ENCODE measurements at regions not wholly inside any gene's neighbourhood (a gene's known extent, or its start where the extent isn't known, plus 50 kb on each side); places are given as distances from the start of the nearest gene placed in this dataset.
"Not testable (repeated sequence)": the region's sequence is repeated elsewhere in the genome, so short reads cannot be mapped to it uniquely, and the experiment has no call there.

- no peak for DNase-seq
These were observed 117.3 kb upstream of the NKX1-1 start for GRCh38 chr4:1523506-1523905.

DNA sequence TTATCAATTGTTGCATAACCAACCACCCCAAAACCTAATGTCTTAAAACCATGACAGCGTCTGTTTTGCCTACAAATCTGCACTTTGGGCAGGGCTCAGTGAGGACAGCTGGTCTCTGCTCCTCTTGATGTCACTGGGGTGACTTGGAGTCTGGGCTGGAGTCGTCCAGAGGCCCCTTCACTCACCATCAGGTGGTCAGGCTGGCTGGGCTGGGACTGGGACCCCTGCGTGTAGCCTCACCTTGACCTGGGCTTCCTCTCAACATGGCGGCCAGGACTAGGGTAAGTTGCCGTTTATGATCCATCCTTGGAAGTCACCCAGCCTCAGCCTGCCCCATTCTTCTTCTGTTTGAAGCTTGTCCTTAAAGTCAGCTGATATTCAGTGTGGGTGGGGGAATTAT is 116.8 kb upstream of the NKX1-1 start:
- no peak for DNase-seq

- no peak for DNase-seq
These were observed 116.4 kb upstream of the NKX1-1 start for GRCh38 chr4:1522606-1523005.

- no peak for DNase-seq
These were observed 115.6 kb upstream of the NKX1-1 start for GRCh38 chr4:1521821-1522361.

- not testable (repeated sequence) for DNase-seq
These were observed 114.7 kb upstream of the NKX1-1 start for GRCh38 chr4:1520795-1521576.

GRCh38 chr4:1519787-1520661 is 113.8 kb upstream of the NKX1-1 start:
- no peak for DNase-seq

GRCh38 chr4:1518997-1519700 is 112.9 kb upstream of the NKX1-1 start:
- DNase-seq = no peak

DNA sequence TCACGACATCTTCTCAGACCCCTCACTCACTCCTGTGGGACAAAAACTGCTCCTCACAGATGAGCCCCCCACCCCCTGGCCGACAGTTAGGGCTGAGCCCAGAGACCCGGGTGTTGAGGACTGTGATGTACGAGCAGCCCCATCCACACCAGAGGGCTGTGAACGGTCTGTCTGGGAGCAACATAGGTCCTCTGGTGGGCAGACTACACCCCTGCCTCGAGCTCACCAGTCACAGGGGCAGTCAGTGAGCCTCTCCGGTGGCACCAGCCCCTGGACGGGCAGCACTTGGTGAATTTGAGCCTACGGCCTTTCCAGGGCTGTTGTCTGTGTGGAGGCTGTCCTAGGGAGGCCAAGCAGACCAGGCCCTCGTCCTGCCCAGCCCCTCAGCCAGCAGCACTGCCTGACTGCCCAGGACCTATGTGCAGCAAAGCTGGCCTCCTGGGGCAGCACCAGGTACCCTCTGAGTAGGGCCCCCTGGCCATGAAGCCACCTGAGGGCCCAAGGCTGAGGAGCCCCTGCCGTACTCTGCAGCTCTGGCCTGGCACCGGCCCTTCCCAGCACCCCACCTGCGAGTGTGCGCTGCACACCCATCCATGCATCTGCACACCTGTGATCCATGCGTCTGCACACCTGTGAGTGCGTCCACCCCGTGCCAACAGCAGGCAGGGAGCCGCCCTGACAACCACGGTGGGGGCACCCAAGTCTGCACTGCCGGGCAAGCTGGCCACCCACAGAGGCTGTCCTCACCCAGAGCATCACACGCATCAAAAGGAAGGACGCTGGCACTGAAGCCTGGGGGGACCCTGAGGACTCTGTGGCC is 111.6 kb upstream of the NKX1-1 start:
- no peak for DNase-seq

GRCh38 chr4:1516881-1517480 is 110.7 kb upstream of the NKX1-1 start:
- no peak for DNase-seq

GRCh38 chr4:1516261-1516660 is 110.0 kb upstream of the NKX1-1 start:
- no peak for DNase-seq

GRCh38 chr4:1515763-1516162 is 109.5 kb upstream of the NKX1-1 start:
- no peak for DNase-seq

- no peak for DNase-seq
These were observed 108.9 kb upstream of the NKX1-1 start for GRCh38 chr4:1515156-1515555.

DNA sequence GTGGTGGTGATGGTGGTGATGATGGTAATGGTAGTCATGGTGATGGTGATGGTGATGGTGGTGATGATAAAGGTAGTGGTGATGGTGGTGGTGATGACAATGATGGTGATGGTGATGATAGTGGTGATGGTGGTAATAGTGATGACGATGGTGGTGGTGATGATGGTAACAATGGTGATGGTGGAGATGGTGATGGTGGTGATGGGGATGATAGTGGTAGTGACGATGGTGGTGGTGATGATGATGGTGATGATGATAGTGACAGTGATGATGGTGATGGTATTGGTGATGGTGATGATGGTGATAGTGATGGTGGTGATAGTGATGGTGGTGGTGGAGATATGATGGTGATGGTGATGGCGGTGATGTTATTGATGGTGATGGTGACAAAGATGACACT is 108.4 kb upstream of the NKX1-1 start:
- DNase-seq = no peak

GRCh38 chr4:1513936-1514483 is 107.8 kb upstream of the NKX1-1 start:
- no peak for DNase-seq

DNA sequence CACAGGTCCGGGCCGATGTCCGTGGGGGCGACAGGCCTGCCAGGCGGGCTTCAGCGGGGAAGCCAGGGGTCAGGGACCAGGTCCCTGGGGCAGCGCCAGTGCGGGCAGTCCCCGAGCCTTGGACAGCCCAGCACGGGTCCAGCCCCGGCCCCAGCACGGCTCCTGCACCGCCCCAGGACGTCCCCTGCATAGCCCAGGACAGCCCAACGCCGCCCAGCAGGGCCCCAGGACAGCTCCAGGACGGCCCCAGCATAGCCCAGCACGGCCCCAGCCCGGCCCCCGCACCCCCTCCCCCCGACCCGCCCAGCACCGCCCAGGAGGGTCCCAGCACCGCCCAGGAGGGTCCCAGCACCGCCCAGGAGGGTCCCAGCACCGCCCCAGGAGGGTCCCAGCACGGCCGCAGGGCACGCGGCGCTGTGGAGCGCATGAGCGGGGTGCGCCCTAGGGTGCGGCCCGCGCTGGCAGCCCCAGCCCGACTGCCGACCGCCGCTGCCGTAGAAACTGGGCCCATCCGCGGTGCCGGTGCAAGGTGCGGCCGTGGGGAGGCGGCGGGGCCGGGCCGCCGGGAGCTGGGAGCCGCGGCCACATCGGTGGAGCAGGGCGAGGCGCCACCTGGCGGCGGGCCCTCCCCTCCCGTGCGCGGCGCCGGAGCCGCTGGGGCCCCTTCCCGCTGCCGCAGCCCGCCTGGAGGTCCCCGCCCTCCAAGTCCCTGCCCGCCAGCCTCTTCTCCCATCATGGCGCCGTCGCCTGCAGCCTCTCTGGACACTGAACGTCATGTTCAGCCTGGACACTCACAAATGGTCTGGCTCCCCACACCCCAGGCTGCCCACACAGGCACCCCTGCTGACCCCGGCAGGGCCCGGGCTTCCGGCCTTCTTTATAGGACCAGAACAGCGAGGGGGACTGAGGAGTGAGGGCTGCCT is 106.8 kb upstream of the NKX1-1 start:
- DNase-seq = no peak

GRCh38 chr4:1512051-1512737 is 106.0 kb upstream of the NKX1-1 start:
- DNase-seq = no peak

DNA sequence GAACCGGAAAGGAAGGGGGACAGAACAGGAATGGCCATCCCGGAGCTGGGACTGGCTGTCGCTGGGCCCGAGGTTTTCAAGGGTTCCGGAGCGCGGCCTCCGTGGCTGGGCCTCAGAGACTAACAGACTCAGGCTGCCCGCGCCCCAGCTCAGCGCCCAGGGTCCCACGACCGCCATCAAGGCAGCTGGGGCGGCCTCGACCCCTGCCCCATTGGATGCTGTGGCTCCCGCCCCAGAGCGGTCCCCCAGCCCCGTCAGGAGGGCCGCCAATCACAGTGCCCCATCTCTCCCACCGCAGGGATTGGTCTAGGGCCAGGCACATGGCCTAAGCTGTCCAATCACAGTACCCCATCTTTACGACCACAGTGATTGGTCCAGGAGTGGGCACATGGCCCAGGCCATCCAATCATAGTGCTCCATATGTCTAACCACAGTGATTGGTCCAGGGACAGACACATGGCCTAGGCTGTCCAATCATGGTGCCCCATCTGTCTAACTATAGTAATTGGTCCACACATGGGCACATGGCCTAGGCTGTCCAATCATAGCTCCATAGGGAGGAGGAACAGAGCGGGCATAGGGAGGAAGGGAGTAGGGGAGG is 105.3 kb upstream of the NKX1-1 start:
- no peak for DNase-seq

- no peak for DNase-seq
These were observed 104.7 kb upstream of the NKX1-1 start for GRCh38 chr4:1510931-1511330.

DNA sequence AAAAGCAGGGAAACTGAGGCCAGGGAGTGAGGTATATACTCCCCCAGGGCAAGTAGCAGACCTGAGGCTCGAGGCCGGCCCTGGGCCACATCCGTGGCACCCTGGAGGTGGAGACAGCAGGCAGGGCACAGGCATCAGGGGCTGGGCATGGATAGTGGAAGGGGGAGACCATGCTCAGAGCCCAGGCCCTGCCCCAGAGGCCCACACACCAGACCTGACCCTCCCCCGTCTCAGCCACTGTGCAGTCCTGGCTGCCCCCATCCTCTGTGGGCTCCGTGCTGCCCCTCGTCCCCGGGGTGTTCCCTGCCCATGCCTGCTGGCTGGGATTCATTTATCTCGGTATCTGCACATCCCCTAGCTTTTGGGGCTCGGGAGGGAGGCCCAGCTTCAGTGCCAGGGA is 103.1 kb upstream of the NKX1-1 start:
- no peak for DNase-seq

Data from hippocampal formation (tissue), 2 donors.